ENCODE measurements at regions not wholly inside any gene's neighbourhood (a gene's known extent, or its start where the extent isn't known, plus 50 kb on each side); places are given as distances from the start of the nearest gene placed in this dataset.

GRCh38 chr1:184878602-184879001 is 95.7 kb downstream of the NIBAN1 start:
- no peak overlapping the region for H2BK5ac ChIP-seq (ENCODE audit: low read depth, low read length)
- H3K4me1 ChIP-seq (replicated peaks in 1 of 4; ENCODE audit: control insufficient read depth in 3 of 4, insufficient read depth in 4 of 4, low read length in 3 of 4), result no peaks in the 10 kb centered on the region
- no peak overlapping the region for H3K9ac ChIP-seq (replicated peaks in 1 of 4; ENCODE audit: extremely low read depth in 1 of 4, low read depth in 3 of 4, low read length in 3 of 4)
- no peak overlapping the region for H3K14ac ChIP-seq (ENCODE audit: insufficient read length)
- H4K8ac ChIP-seq (ENCODE audit: extremely low read depth, insufficient read depth, low read length), result no peak overlapping the region
- H3K36me3 ChIP-seq (ENCODE audit: control insufficient read depth in 2 of 4, insufficient read depth in 4 of 4, low read length in 3 of 4), result no peaks in the 10 kb centered on the region; a peak in 1 of 8 replicates
- no peak overlapping the region for H2AK5ac ChIP-seq (ENCODE audit: low read depth, low read length)
- H2AFZ ChIP-seq (ENCODE audit: low read length), result no peak overlapping the region
- H3K56ac ChIP-seq (replicated peaks; ENCODE audit: insufficient read length, low read depth, low read length), result no peak overlapping the region
- H2BK12ac ChIP-seq (ENCODE audit: low read depth, low read length), result no peak overlapping the region
- H2BK120ac ChIP-seq (replicated peaks; ENCODE audit: low read depth, low read length), result no peak overlapping the region
- H3K79me2 ChIP-seq (ENCODE audit: control insufficient read depth in 1 of 2, insufficient read depth in 2 of 2, low read length in 2 of 2), result no peaks in the 10 kb centered on the region
- H3K27me3 ChIP-seq (replicated peaks in 1 of 4; ENCODE audit: control insufficient read depth in 3 of 4, extremely low read depth in 1 of 4, insufficient read depth in 3 of 4, low read length in 3 of 4), result no peaks in the 10 kb centered on the region; a peak in 2 of 7 replicates
- H4K20me1 ChIP-seq (replicated peaks in 1 of 2; ENCODE audit: control insufficient read depth in 1 of 2, insufficient read depth in 2 of 2, low read length in 2 of 2), result no peaks in the 10 kb centered on the region
- H3K18ac ChIP-seq (ENCODE audit: extremely low read depth, low read length), result no peak overlapping the region
- no peak overlapping the region for H2BK20ac ChIP-seq (ENCODE audit: low read length)
- no peak overlapping the region for H4K5ac ChIP-seq (ENCODE audit: insufficient read length, low read depth, low read length)
- DNase-seq (ENCODE audit: low read depth in 1 of 2, low spot score in 2 of 2), result no peak
- H4K91ac ChIP-seq (replicated peaks; ENCODE audit: insufficient read length, low read length), result no peak overlapping the region
- no peak overlapping the region for H3K23ac ChIP-seq (ENCODE audit: insufficient read length)
- H3K9me3 ChIP-seq (ENCODE audit: insufficient read depth in 2 of 2, low read depth in 1 of 2, low read length in 1 of 2), result no peaks in the 10 kb centered on the region
- no peaks in the 10 kb centered on the region for H3K79me1 ChIP-seq (ENCODE audit: low read depth, low read length)
- FAIRE-seq, result no peak
- ChIA-PET POLR2A (ENCODE audit: partially characterized antibody) (no interaction called here), CTCF (ENCODE audit: partially characterized antibody) (no interaction called here)
- H3K27ac ChIP-seq (ENCODE audit: low read depth, low read length), result no peak overlapping the region
- WGBS, 2 experiments (ENCODE audit: extremely low coverage in 1 of 2, insufficient coverage in 1 of 2, insufficient read length in 1 of 2, insufficient replicate concordance in 2 of 2, low coverage in 1 of 2, low lambda C conversion rate in 2 of 2, missing lambda C conversion rate in 1 of 2), result 77% methylated on average over 1 of the region's 1 CpG; no CpG with 5 or more reads in 1 of the 2 experiments
- no peak overlapping the region for H3K4ac ChIP-seq (replicated peaks; ENCODE audit: insufficient read length, low read depth, low read length)
- H3K4me3 ChIP-seq (ENCODE audit: extremely low read depth in 1 of 4, insufficient read depth in 2 of 4, low read depth in 3 of 4, low read length in 4 of 4), result no peak overlapping the region
- no peaks in the 10 kb centered on the region for H3K23me2 ChIP-seq (ENCODE audit: low read depth, low read length)
- H3K4me2 ChIP-seq (ENCODE audit: insufficient read depth in 1 of 2, low read depth in 2 of 2, low read length in 2 of 2), result no peak overlapping the region
- H2BK15ac ChIP-seq (ENCODE audit: low read length), result no peak overlapping the region
- no peak for TF ChIP-seq JUN (IDR thresholded peaks at IDR 0.05; ENCODE audit: low read depth, low read length)
- TF ChIP-seq GTF2F1 (IDR thresholded peaks at IDR 0.05; ENCODE audit: borderline replicate concordance, low read depth, low read length), result no peak
- no peak for TF ChIP-seq CBX5 (IDR thresholded peaks at IDR 0.05; ENCODE audit: low read depth, low read length)
- TF ChIP-seq ATF3 (IDR thresholded peaks at IDR 0.05; ENCODE audit: insufficient read depth, low read depth, low read length), result no peak
- TF ChIP-seq CBX8 (IDR thresholded peaks at IDR 0.05; ENCODE audit: borderline replicate concordance, low read depth, low read length), result no peak
- TF ChIP-seq RNF2 (IDR thresholded peaks at IDR 0.05; ENCODE audit: borderline replicate concordance, low read depth, low read length, missing control alignments, poor library complexity, severe bottlenecking), result no peak
- no peak for TF ChIP-seq EZH2 (IDR thresholded peaks at IDR 0.05; ENCODE audit: low read depth, low read length, severe bottlenecking)
- no peak for TF ChIP-seq CEBPB (IDR thresholded peaks at IDR 0.05; ENCODE audit: low read depth, low read length)
- TF ChIP-seq KDM5A (IDR thresholded peaks at IDR 0.05; ENCODE audit: low read length), result no peak
- no peak for TF ChIP-seq E2F6 (IDR thresholded peaks at IDR 0.05)
- TF ChIP-seq BCL11A (IDR thresholded peaks at IDR 0.05; ENCODE audit: low read depth in 2 of 2, low read length in 2 of 2), result no peak
- no peak for TF ChIP-seq RXRA (IDR thresholded peaks at IDR 0.05; ENCODE audit: insufficient read depth, low read depth, low read length)
- TF ChIP-seq BRCA1 (IDR thresholded peaks at IDR 0.05; ENCODE audit: low read depth, low read length), result no peak
- TF ChIP-seq RFX5 (IDR thresholded peaks at IDR 0.05; ENCODE audit: borderline replicate concordance, low read depth, low read length), result no peak
